Loucy (cell line): ENCODE measurements at regions not wholly inside any gene's neighbourhood (a gene's known extent, or its start where the extent isn't known, plus 50 kb on each side); places are given as distances from the start of the nearest gene placed in this dataset.

Experiments used
- H2AFZ ChIP-seq: fragments of 200-600 bp; sonication (generic); 2 replicates; pipeline ENCODE4 v1.6.0; 2016; ENCODE audit warnings: antibody characterized with exemption, mild to moderate bottlenecking, low read length, moderate library complexity
- H3F3A ChIP-seq: fragments of 200-600 bp; 2 replicates; pipeline ENCODE4 v1.6.0; 2016; ENCODE audit warnings: antibody characterized with exemption, low read depth, mild to moderate bottlenecking
- H3K27me3 ChIP-seq: fragments of 200-600 bp; sonication (generic); 2 replicates; pipeline ENCODE4 v1.6.1; 2014; ENCODE audit warnings: low read length, mild to moderate bottlenecking; ENCODE audit not compliant: insufficient read depth, poor library complexity, severe bottlenecking
- H3K36me3 ChIP-seq: fragments of 200-600 bp; sonication (generic); 2 replicates; pipeline ENCODE4 v1.6.1; 2016; ENCODE audit warnings: low read length; ENCODE audit not compliant: insufficient read depth
- H3K4me1 ChIP-seq: fragments of 200-600 bp; sonication (generic); 2 replicates; pipeline ENCODE4 v1.5.1; 2014; ENCODE audit warnings: low read length, mild to moderate bottlenecking; ENCODE audit not compliant: insufficient read depth, poor library complexity, severe bottlenecking
- H3K4me2 ChIP-seq: fragments of 200-600 bp; sonication (generic); 2 replicates; pipeline ENCODE4 v1.6.0; 2014; ENCODE audit warnings: antibody characterized with exemption, low read length, low read depth, mild to moderate bottlenecking; ENCODE audit not compliant: poor library complexity, severe bottlenecking
- H3K4me3 ChIP-seq: fragments of 200-600 bp; sonication (generic); 2 replicates; pipeline ENCODE4 v1.5.1; 2014; ENCODE audit warnings: low read length, mild to moderate bottlenecking, mixed read lengths; ENCODE audit not compliant: poor library complexity, severe bottlenecking
- H3K79me2 ChIP-seq: fragments of 200-600 bp; sonication (generic); 2 replicates; pipeline ENCODE4 v1.6.1; 2014; ENCODE audit warnings: low read length; ENCODE audit not compliant: insufficient read depth
- H3K9ac ChIP-seq: fragments of 200-600 bp; sonication (generic); 2 replicates; pipeline ENCODE4 v1.6.0; 2014; ENCODE audit warnings: mild to moderate bottlenecking, low read depth, low read length, moderate library complexity; ENCODE audit not compliant: poor library complexity, severe bottlenecking
- H3K9me2 ChIP-seq: fragments of 200-600 bp; sonication (generic); replicated peaks from 2 replicates; pipeline ENCODE4 v1.6.1; 2016; ENCODE audit warnings: low read depth, low read length, mixed read lengths
- H3K9me3 ChIP-seq: fragments of 200-600 bp; sonication (generic); 2 replicates; pipeline ENCODE4 v1.6.1; 2014; ENCODE audit warnings: mild to moderate bottlenecking, antibody characterized with exemption, low read length, low read depth; ENCODE audit not compliant: insufficient read depth
- H4K20me1 ChIP-seq: fragments of 200-600 bp; sonication (generic); 2 replicates; pipeline ENCODE4 v1.6.0; 2014; ENCODE audit warnings: antibody characterized with exemption, low read length, mild to moderate bottlenecking; ENCODE audit not compliant: insufficient read depth, poor library complexity, severe bottlenecking
- EZH2phosphoT487 ChIP-seq: fragments of 200-600 bp; IDR thresholded peaks from 2 replicates; pipeline ENCODE4 v1.6.1; 2018; ENCODE audit warnings: antibody characterized with exemption, mild to moderate bottlenecking, moderate library complexity, borderline replicate concordance
- TF ChIP-seq, protein P1 (sequence below): fragments of 200-600 bp; sonication (generic); conservative IDR thresholded peaks from 2 replicates; pipeline ENCODE4 v1.5.1; 2014; ENCODE audit warnings: mild to moderate bottlenecking, antibody characterized with exemption, low read length

DNA sequence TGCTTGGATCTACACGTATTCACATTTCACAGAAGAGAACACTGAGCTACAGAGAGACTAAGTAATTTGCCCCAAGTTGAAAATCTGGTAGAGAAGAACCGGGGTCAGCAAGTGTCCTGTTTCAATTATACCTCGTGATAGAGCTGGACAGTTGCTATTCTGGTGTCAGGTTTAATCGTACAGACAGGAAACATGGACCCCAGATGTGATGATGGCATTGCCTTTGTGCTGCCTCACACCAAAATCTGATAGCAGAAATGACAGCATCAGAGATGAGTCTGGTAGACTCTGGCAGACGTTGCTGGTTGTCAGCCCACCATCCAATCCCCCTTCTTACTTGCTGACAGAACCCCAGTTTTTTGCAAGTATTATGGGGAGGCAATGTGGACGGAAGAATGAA, 112.1 kb upstream of the FOXF1 start:
- no peak overlapping the region for H3K9ac ChIP-seq
- H4K20me1 ChIP-seq = no peaks in the 10 kb centered on the region
- no peak overlapping the region for H2AFZ ChIP-seq
- H3K79me2 ChIP-seq = no peaks in the 10 kb centered on the region
- H3K9me2 ChIP-seq = no peaks in the 10 kb centered on the region
- H3K4me1 ChIP-seq = no peaks in the 10 kb centered on the region
- TF ChIP-seq EZH2phosphoT487 = no peak
- TF ChIP-seq, protein P1, sequence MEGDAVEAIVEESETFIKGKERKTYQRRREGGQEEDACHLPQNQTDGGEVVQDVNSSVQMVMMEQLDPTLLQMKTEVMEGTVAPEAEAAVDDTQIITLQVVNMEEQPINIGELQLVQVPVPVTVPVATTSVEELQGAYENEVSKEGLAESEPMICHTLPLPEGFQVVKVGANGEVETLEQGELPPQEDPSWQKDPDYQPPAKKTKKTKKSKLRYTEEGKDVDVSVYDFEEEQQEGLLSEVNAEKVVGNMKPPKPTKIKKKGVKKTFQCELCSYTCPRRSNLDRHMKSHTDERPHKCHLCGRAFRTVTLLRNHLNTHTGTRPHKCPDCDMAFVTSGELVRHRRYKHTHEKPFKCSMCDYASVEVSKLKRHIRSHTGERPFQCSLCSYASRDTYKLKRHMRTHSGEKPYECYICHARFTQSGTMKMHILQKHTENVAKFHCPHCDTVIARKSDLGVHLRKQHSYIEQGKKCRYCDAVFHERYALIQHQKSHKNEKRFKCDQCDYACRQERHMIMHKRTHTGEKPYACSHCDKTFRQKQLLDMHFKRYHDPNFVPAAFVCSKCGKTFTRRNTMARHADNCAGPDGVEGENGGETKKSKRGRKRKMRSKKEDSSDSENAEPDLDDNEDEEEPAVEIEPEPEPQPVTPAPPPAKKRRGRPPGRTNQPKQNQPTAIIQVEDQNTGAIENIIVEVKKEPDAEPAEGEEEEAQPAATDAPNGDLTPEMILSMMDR = no peak
- no peaks in the 10 kb centered on the region for H3K36me3 ChIP-seq
- H3K4me2 ChIP-seq = no peak overlapping the region
- H3K27me3 ChIP-seq = no peaks in the 10 kb centered on the region
- H3K9me3 ChIP-seq = no peaks in the 10 kb centered on the region; the same call in 1 of the 2 replicates
- H3F3A ChIP-seq = no peaks in the 10 kb centered on the region
- H3K4me3 ChIP-seq = no peak overlapping the region

DNA sequence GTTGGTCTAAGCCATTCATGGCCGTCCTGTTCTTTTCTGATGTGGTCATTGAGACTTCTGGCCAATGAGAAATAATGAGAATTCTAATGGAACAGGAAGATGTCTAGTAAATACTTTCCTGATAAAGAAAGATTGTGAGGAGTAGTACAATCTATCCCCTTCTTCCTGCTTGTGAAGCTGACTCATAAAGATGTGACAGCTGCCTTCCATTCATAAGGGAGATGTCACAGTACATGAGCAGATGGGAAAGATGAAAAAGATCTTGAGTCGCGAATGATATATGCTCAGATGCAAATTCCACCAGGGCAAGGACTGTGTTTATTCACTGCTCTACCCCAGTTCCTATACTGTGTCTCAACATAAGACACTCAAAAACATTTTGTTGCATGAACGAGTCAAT, 111.7 kb upstream of the FOXF1 start:
- H3K9me2 ChIP-seq = no peaks in the 10 kb centered on the region
- no peak overlapping the region for H3K4me2 ChIP-seq
- H3K27me3 ChIP-seq = no peaks in the 10 kb centered on the region
- H3K4me3 ChIP-seq = no peak overlapping the region
- no peak overlapping the region for H3K9ac ChIP-seq
- H3K9me3 ChIP-seq = peaks cover under 1% of the 10 kb centered on the region; the same call in 1 of the 2 replicates
- no peak overlapping the region for H2AFZ ChIP-seq
- no peaks in the 10 kb centered on the region for H4K20me1 ChIP-seq
- H3K36me3 ChIP-seq = no peaks in the 10 kb centered on the region
- H3K79me2 ChIP-seq = no peaks in the 10 kb centered on the region
- H3F3A ChIP-seq = no peaks in the 10 kb centered on the region
- TF ChIP-seq EZH2phosphoT487 = no peak
- TF ChIP-seq, protein P1 = no peak
- H3K4me1 ChIP-seq = no peaks in the 10 kb centered on the region

DNA sequence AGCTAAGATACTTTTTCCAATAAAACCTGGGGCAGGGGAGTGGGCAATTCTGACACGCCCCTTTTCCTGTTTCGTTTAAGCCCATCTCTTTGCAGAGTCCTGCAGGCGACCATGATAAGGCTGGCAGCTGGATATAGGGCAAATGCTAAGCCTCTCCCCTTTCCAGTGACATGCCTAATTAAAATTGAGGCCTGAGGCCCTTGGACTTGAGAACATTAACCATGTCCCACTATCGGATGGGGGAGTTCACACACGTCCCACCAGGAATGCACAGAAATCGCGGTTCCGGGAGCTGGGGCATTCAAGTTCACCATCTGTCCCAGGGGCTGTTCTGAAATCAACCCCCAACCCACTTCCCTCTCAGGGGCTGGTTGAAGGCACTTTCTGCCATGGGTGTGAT, 109.2 kb upstream of the FOXF1 start:
- H3K9me2 ChIP-seq = no peaks in the 10 kb centered on the region
- H2AFZ ChIP-seq = no peak overlapping the region
- H3K9me3 ChIP-seq = peaks cover 3% of the 10 kb centered on the region; the same call in 1 of the 2 replicates
- TF ChIP-seq, protein P1 = no peak
- TF ChIP-seq EZH2phosphoT487 = no peak
- no peak overlapping the region for H3K9ac ChIP-seq
- H3K36me3 ChIP-seq = no peaks in the 10 kb centered on the region
- no peaks in the 10 kb centered on the region for H3K4me1 ChIP-seq
- H3F3A ChIP-seq = no peaks in the 10 kb centered on the region
- H3K4me3 ChIP-seq = no peak overlapping the region
- H3K27me3 ChIP-seq = no peaks in the 10 kb centered on the region
- H3K79me2 ChIP-seq = no peaks in the 10 kb centered on the region
- no peaks in the 10 kb centered on the region for H4K20me1 ChIP-seq
- no peak overlapping the region for H3K4me2 ChIP-seq
